ENCODE measurements at regions not wholly inside any gene's neighbourhood (a gene's known extent, or its start where the extent isn't known, plus 50 kb on each side); places are given as distances from the start of the nearest gene placed in this dataset.

- Mint-ChIP-seq H3K9me3 (peaks cover 35% of the 10 kb centered on the region), H3K27me3 (ENCODE audit: insufficient read depth) (peaks cover 1% of the 10 kb centered on the region; the same call in 1 of the 2 replicates), H3K4me3 (no peak overlapping the region), H3K36me3 (ENCODE audit: low read depth) (no peaks in the 10 kb centered on the region), H3K4me1 (ENCODE audit: low read depth) (no peaks in the 10 kb centered on the region), H3K27ac (no peak overlapping the region)
- no peak for TF ChIP-seq CTCF (IDR thresholded peaks at IDR 0.05)
- DNase-seq = no peak
These were observed 275.0 kb upstream of the BMP2 start for GRCh38 chr20:6492271-6493055.

- Mint-ChIP-seq H3K9me3 (peaks cover 39% of the 10 kb centered on the region), H3K27me3 (ENCODE audit: insufficient read depth) (peaks cover 1% of the 10 kb centered on the region; the same call in 1 of the 2 replicates), H3K27ac (no peak overlapping the region), H3K4me3 (no peak overlapping the region), H3K4me1 (ENCODE audit: low read depth) (no peaks in the 10 kb centered on the region), H3K36me3 (ENCODE audit: low read depth) (no peaks in the 10 kb centered on the region)
- DNase-seq = no peak
- no peak for TF ChIP-seq CTCF (IDR thresholded peaks at IDR 0.05)
These were observed 276.6 kb upstream of the BMP2 start for GRCh38 chr20:6490849-6491248.

- Mint-ChIP-seq H3K27me3 (ENCODE audit: insufficient read depth) (peaks cover 1% of the 10 kb centered on the region; the same call in 1 of the 2 replicates), H3K36me3 (ENCODE audit: low read depth) (no peaks in the 10 kb centered on the region), H3K27ac (no peak overlapping the region), H3K9me3 (peaks cover 50% of the 10 kb centered on the region), H3K4me3 (no peak overlapping the region), H3K4me1 (ENCODE audit: low read depth) (no peaks in the 10 kb centered on the region)
- TF ChIP-seq CTCF (IDR thresholded peaks at IDR 0.05) = no peak
- no peak for DNase-seq
These were observed 277.9 kb upstream of the BMP2 start for GRCh38 chr20:6489361-6490171.

- H3K27ac Mint-ChIP-seq = no peak overlapping the region
- peaks cover 3% of the 10 kb centered on the region for H3K27me3 Mint-ChIP-seq (ENCODE audit: insufficient read depth)
- no peak for TF ChIP-seq CTCF (IDR thresholded peaks at IDR 0.05)
- H3K36me3 Mint-ChIP-seq (ENCODE audit: low read depth) = no peaks in the 10 kb centered on the region
- no peak for DNase-seq
- no peak overlapping the region for H3K4me3 Mint-ChIP-seq
- H3K4me1 Mint-ChIP-seq (ENCODE audit: low read depth) = no peaks in the 10 kb centered on the region
- H3K9me3 Mint-ChIP-seq = peaks cover 54% of the 10 kb centered on the region
These were observed 282.1 kb upstream of the BMP2 start for GRCh38 chr20:6485351-6485750.

- no peak for TF ChIP-seq CTCF (IDR thresholded peaks at IDR 0.05)
- H3K4me3 Mint-ChIP-seq = no peak overlapping the region
- no peak for DNase-seq
- no peaks in the 10 kb centered on the region for H3K36me3 Mint-ChIP-seq (ENCODE audit: low read depth)
- H3K27me3 Mint-ChIP-seq (ENCODE audit: insufficient read depth) = peaks cover 1% of the 10 kb centered on the region; the same call in 1 of the 2 replicates
- H3K9me3 Mint-ChIP-seq = peaks cover 59% of the 10 kb centered on the region
- no peaks in the 10 kb centered on the region for H3K4me1 Mint-ChIP-seq (ENCODE audit: low read depth)
- no peak overlapping the region for H3K27ac Mint-ChIP-seq
These were observed 283.8 kb upstream of the BMP2 start for GRCh38 chr20:6483727-6484126.

All from HFFc6 (cell line).